Activated CD8-positive, alpha-beta memory T cell treated with anti-CD3 and anti-CD28 coated beads, Interleukin-2, amount 10 ng/mL, durations not matched to agents 7 days and 5 days (primary cell): ENCODE measurements at regions not wholly inside any gene's neighbourhood (a gene's known extent, or its start where the extent isn't known, plus 50 kb on each side); places are given as distances from the start of the nearest gene placed in this dataset.
"Not testable (repeated sequence)": the region's sequence is repeated elsewhere in the genome, so short reads cannot be mapped to it uniquely, and the experiment has no call there.

Experiments
- ATAC-seq: fragments of 150-1000 bp; cut with Tn5 transposase; one replicate; pipeline ENCODE4 v1.10.0; 2021; ENCODE audit warnings: moderate library complexity
- CTCF ChIA-PET: fragments of 350-600 bp; sonication (Branson Sonifier 250); formaldehyde crosslinking; loops from one replicate; lab custom pipeline; 2021; ENCODE audit warnings: antibody characterized with exemption; lab: Charles Lee
- DNase-seq: peaks from one replicate; pipeline ENCODE4 v3.0.0-alpha.2; 2020
- H3K27ac Mint-ChIP-seq: one replicate; pipeline ENCODE4 v1.8.0; 2021; ENCODE audit warnings: mild to moderate bottlenecking, mixed read lengths
- H3K27me3 Mint-ChIP-seq: one replicate; pipeline ENCODE4 v1.8.0; 2021; ENCODE audit warnings: mixed read lengths
- H3K36me3 Mint-ChIP-seq: one replicate; pipeline ENCODE4 v1.8.0; 2021; ENCODE audit warnings: mild to moderate bottlenecking, mixed read lengths
- H3K4me1 Mint-ChIP-seq: one replicate; pipeline ENCODE4 v1.8.0; 2021; ENCODE audit warnings: mixed read lengths
- H3K4me3 Mint-ChIP-seq: one replicate; pipeline ENCODE4 v1.8.0; 2021; ENCODE audit warnings: mild to moderate bottlenecking, moderate library complexity, mixed read lengths
- H3K9me3 Mint-ChIP-seq: one replicate; pipeline ENCODE4 v1.8.0; 2022; ENCODE audit warnings: low read depth, mixed read lengths

DNA sequence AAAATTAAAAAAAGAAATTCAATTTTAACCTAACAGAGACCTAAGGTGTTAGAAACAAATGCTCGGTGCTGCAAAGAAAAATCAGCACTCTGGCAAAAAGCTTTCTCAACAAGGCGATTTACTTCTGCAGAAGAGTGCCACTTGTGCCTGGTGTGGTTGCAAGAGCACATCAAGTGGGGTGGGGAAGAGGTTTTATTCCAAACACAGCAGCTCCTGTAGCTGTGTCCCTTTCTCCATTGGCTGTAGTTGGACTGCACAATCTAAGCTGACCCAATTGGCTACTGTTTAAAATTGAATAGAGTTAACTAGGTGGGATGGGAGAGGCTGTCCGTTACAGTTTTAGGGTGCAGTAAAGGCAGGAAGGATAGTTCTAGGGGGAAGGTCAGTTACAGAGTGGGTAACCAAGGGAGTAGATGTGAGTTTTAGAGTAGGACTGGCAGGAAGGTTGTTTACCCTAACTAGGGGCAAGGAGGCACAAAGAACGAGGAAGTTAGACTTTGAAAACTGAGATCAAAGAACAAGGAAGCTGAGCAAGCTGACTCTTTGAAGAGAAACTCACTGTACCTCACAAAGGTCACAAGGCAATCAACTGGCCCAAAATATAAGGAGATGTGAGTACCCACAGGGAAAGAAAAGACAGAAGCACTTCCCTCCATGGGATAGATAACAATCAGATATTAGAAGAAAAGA, 145.7 kb downstream of the LIG4 start:
- ATAC-seq (no peak), DNase-seq (no peak)
- Mint-ChIP-seq H3K4me3 (no peak overlapping the region), H3K36me3 (no peaks in the 10 kb centered on the region), H3K9me3 (peaks cover 3% of the 10 kb centered on the region), H3K27ac (no peak overlapping the region), H3K27me3 (no peaks in the 10 kb centered on the region), H3K4me1 (no peaks in the 10 kb centered on the region)
- CTCF ChIA-PET = interaction anchor here (0.6 kb wide), 1 partner anchor 29 kb away, joined by 3 read pairs; no protein-coding TSS in a partner anchor

DNA sequence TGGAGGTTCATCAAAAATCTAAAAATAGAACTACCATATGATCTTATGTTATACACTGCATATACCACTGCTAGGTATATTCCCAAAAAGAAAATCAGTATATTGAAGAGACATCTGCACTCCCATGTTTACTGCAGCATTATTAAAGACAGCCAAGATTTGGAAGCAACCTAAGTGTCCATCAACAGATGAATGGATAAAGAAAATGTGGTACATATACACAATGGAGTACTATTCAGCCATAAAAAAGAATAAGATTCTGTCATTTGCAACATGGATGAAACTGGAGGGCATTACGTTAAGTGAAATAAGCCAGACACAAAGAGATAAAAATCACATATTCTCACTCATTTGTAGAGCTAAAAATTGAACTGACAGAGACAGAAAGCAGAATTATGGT, 151.0 kb downstream of the LIG4 start:
- DNase-seq, H3K36me3 Mint-ChIP-seq, H3K27me3 Mint-ChIP-seq, H3K4me1 Mint-ChIP-seq, CTCF ChIA-PET, H3K27ac Mint-ChIP-seq, ATAC-seq, H3K4me3 Mint-ChIP-seq, H3K9me3 Mint-ChIP-seq: not testable (repeated sequence)

DNA sequence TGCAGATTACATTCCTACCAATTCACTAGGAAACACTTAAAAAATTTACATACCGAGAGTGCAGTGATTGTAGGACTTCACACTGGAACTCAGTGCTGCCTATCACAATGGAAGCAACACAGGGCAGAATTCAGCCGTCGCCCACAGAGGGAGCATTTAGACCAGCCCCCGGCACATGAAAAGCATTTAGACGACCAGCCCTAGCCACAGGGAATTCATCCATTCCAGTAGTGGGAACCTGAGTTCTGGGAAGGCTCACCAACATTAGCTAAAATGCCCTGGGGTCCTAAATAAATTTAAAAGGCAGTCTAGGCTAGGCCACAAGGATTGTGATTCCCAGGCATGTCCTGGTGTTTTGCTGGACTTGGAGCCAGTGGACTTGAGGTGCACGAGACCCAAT, 155.2 kb downstream of the LIG4 start:
- Mint-ChIP-seq H3K27ac (no peak overlapping the region), H3K36me3 (no peaks in the 10 kb centered on the region), H3K9me3 (peaks cover 2% of the 10 kb centered on the region), H3K27me3 (no peaks in the 10 kb centered on the region), H3K4me1 (no peaks in the 10 kb centered on the region), H3K4me3 (no peak overlapping the region)
- CTCF ChIA-PET = no interaction called here
- DNase-seq (no peak), ATAC-seq (no peak)

DNA sequence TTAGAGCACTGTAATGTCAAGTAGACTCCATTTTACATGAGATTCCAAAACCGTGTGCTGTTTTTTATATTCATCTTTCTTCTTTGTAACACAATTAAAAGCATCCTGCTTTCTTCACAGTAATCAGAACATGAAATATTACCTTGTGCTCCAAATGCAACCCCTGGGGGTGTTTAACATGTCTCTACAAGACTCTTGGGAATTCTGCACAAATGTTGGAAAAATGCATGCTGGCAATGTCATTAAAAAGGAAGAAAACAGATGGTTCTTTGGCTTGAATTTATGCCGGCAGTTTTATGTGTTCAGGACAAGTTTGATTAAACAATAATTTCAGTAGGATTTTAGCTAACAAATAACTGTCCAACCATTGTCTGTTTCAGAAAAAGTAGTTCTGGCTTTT, 159.1 kb downstream of the LIG4 start:
- no peak overlapping the region for H3K4me3 Mint-ChIP-seq
- no peaks in the 10 kb centered on the region for H3K4me1 Mint-ChIP-seq
- no peak overlapping the region for H3K27ac Mint-ChIP-seq
- ATAC-seq (no peak), DNase-seq (no peak)
- no peaks in the 10 kb centered on the region for H3K36me3 Mint-ChIP-seq
- H3K27me3 Mint-ChIP-seq = no peaks in the 10 kb centered on the region
- CTCF ChIA-PET = no interaction called here
- peaks cover 3% of the 10 kb centered on the region for H3K9me3 Mint-ChIP-seq

DNA sequence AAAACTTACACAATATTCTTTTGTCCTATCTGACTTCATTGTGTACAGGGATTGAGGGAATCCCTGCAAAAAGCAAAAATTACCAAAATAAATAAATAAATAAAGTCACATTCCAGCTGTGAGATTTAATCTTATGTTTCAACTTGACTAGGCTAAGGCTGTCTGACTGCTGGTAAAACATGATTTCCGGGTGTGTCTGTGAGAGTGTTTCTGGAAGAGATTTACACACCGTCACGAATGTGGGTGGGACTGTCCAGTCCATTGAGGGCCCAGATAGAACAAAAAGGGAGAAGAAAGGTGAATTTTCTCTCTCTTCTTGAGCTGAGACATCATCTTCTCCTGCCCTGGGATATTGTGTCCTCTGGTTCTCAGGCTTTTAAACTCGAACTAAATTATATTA, 166.1 kb downstream of the LIG4 start:
- Mint-ChIP-seq H3K36me3 (no peaks in the 10 kb centered on the region), H3K4me1 (no peaks in the 10 kb centered on the region)

DNA sequence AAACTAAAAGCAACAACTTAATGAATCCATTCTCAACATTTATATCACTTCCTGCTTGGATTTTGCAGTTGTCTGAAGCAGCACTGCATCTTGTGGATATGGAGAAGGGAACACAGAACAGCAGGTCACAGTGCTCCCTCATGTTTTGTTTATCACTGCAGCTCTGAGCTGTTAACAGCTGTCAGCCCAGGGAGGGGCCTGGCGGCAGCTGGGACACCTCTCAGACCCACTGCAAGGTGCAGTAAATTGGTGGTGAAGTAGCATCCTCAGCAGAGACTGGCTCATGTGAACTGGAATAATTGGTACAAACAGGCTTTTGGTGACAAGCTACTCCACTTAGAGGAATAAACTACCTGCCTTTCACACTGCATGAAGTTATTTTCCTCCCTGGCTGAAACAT, 170.4 kb downstream of the LIG4 start:
- CTCF ChIA-PET = no interaction called here
- Mint-ChIP-seq H3K27ac (no peak overlapping the region), H3K4me3 (no peak overlapping the region), H3K27me3 (no peaks in the 10 kb centered on the region), H3K4me1 (no peaks in the 10 kb centered on the region), H3K36me3 (no peaks in the 10 kb centered on the region), H3K9me3 (peaks cover 2% of the 10 kb centered on the region)
- no peak for ATAC-seq
- DNase-seq = no peak

More for the DNA sequence above, 166.1 kb downstream of the LIG4 start:
- CTCF ChIA-PET = no interaction called here
- H3K9me3 Mint-ChIP-seq = peaks cover 5% of the 10 kb centered on the region
- ATAC-seq = no peak
- DNase-seq = no peak
- H3K27me3 Mint-ChIP-seq = no peaks in the 10 kb centered on the region
- H3K4me3 Mint-ChIP-seq = no peak overlapping the region
- no peak overlapping the region for H3K27ac Mint-ChIP-seq

DNA sequence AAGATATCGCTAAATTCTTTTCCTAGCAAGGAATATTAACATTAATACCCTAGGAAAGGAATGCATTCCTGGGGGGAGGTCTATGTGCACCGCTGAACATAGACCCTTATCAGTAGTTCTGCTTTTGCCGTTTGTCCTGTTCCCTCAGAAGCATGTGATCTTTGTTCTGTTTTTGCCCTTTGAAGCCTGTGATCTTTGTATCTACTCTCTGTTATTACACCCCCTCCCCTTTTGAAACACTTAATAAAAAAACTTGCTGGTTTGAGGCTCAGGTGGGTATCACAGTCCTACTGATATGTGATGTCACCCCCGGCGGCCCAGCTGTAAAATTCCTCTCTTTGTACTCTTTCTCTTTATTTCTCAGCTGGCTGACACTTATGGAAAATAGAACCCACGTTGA, 172.5 kb downstream of the LIG4 start:
- H3K9me3 Mint-ChIP-seq, ATAC-seq, H3K36me3 Mint-ChIP-seq, H3K27ac Mint-ChIP-seq, DNase-seq, CTCF ChIA-PET, H3K27me3 Mint-ChIP-seq, H3K4me1 Mint-ChIP-seq, H3K4me3 Mint-ChIP-seq: not testable (repeated sequence)

DNA sequence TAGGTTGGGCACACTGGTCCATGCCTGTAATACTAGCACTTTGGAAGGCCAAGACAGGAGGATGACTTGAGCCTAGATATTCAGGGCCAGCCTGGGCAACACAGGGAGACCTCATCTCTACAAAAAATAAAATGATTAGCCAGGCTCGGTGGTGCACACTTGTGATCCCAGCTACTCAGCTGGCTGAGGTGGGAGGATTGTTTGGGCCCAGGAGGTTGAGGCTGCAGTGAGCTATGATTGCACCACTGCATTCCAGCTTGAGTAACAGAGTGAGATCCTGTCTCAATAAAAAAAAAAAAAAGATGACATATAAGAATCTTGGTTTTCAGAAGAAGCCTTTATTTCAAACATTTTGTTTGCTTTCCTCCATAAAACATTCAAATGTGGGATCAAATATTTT, 178.0 kb downstream of the LIG4 start:
- DNase-seq = no peak
- ATAC-seq = no peak
- no peak overlapping the region for H3K27ac Mint-ChIP-seq
- CTCF ChIA-PET = no interaction called here
- no peaks in the 10 kb centered on the region for H3K27me3 Mint-ChIP-seq
- no peaks in the 10 kb centered on the region for H3K4me1 Mint-ChIP-seq
- H3K9me3 Mint-ChIP-seq = no peaks in the 10 kb centered on the region
- no peak overlapping the region for H3K4me3 Mint-ChIP-seq
- H3K36me3 Mint-ChIP-seq = no peaks in the 10 kb centered on the region

DNA sequence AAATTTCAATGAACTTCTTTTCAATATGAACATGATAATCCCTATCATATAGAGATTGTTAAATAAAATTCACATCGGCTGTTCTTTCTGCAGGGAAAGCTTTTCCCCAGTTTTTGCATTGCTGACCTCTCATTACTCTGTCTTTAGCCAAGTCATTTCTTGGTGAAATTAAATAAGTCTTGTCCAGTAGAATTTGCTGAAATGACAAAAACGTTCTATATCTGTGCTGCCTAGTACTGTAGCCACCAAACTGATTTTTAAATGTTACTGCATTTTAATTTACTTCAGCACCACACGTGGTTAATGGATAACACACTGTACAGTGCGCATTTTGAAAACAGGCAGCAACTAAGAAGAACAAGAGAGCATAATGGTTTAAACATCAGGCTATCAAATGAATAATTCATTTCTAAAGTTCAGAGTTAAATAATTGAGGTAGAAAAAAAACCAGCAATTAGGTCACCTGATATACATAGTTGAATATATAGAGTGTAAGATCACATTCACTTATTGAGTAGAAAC, 178.9 kb downstream of the LIG4 start:
- H3K27me3 Mint-ChIP-seq = no peaks in the 10 kb centered on the region
- no peaks in the 10 kb centered on the region for H3K9me3 Mint-ChIP-seq
- ATAC-seq (no peak), DNase-seq (no peak)
- H3K36me3 Mint-ChIP-seq = no peaks in the 10 kb centered on the region
- CTCF ChIA-PET = no interaction called here
- H3K4me1 Mint-ChIP-seq = no peaks in the 10 kb centered on the region
- H3K27ac Mint-ChIP-seq = no peak overlapping the region
- H3K4me3 Mint-ChIP-seq = no peak overlapping the region

DNA sequence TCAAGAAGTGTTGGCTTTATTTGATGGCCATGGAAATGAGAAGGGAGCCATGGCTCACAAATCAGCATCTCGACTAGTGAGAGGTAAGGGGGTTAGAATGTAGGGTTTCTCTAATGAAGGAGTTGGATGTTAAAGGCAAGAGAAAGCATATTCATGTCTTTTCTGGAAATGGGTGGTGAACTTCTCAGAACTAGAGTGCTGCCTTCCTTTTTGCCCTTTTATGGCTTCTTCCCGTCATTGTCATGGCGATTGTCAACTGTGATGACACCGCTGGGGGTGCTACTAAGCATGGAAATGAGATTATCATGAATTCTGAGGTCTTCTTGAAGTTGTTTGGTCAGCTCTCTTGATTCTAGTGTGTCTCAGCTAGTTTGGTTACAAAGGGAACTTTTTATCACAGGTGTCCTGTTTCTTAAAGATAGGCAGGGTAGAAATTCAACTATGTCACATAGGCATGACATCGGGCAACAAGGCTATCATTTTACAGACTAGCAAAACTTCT, 180.4 kb downstream of the LIG4 start:
- H3K27ac Mint-ChIP-seq = no peak overlapping the region
- H3K4me3 Mint-ChIP-seq = no peak overlapping the region
- DNase-seq (no peak), ATAC-seq (no peak)
- H3K9me3 Mint-ChIP-seq = no peaks in the 10 kb centered on the region
- H3K36me3 Mint-ChIP-seq = no peaks in the 10 kb centered on the region
- CTCF ChIA-PET = no interaction called here
- no peaks in the 10 kb centered on the region for H3K27me3 Mint-ChIP-seq
- H3K4me1 Mint-ChIP-seq = no peaks in the 10 kb centered on the region

DNA sequence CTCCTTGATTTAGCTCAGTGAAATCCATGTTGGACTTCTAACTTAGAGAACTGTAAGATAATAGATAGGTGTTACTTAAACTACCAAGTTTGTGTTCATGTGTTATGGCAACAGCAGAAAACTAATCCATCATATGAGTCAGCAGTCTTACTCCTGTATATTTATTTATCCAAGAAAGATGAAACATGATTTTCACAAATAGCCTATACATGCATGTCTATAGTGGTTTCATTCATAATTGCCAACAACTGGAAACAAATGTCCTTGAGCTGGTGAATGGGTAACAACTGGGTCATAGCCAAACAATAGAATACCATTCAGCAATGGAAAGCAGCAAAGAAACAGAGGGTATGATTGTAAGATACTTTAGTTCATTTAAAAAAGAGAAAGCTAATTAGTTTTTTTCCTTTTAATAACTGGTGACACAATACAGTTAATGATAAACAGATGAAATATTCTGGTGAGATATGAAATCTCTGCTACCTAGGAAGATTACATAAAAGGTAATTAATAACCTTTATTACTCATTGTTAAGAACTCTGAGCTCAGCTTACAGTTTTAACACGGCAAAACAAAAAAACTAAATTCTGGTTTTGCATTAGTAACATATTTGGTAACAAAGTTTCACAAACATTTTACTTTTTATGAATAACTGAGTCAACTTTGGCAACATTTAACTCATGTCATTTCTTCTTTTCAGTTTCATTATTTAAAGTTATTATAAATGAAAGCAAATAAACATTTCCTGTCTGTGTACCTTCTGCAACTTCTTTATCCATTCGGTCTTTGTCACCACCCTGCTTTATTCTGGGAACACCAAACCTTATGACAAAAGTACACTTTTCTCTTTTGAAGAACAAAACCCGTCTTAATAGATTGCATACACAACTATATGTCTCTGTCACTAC, 181.3 kb downstream of the LIG4 start:
- ATAC-seq (no peak), DNase-seq (no peak)
- H3K9me3 Mint-ChIP-seq = no peaks in the 10 kb centered on the region
- H3K36me3 Mint-ChIP-seq = no peaks in the 10 kb centered on the region
- H3K27ac Mint-ChIP-seq = no peak overlapping the region
- H3K4me3 Mint-ChIP-seq = no peak overlapping the region
- H3K27me3 Mint-ChIP-seq = no peaks in the 10 kb centered on the region
- no peaks in the 10 kb centered on the region for H3K4me1 Mint-ChIP-seq
- CTCF ChIA-PET = no interaction called here

DNA sequence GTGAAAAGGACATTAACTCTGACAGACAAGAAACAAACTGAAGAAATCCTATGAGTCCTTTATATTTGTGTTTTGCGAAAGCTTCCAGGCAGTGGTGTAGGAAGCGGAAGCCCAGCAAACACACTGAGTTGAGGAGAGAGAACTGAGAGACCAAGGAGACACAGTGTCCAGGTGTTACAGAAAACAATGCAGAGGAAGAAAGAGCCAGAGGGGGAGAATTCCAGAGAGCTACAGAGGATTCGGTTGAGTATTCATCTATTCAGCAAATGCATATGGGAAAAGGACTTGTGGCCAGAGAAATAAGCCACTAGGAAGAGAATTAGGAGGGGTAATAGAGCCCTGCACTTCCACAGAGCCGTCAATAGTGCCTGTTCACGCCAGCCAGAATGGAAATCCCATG, 183.5 kb downstream of the LIG4 start:
- H3K4me1 Mint-ChIP-seq = no peaks in the 10 kb centered on the region
- ATAC-seq = no peak
- CTCF ChIA-PET = no interaction called here
- H3K36me3 Mint-ChIP-seq = no peaks in the 10 kb centered on the region
- H3K27me3 Mint-ChIP-seq = no peaks in the 10 kb centered on the region
- DNase-seq = no peak
- H3K27ac Mint-ChIP-seq = no peak overlapping the region
- no peak overlapping the region for H3K4me3 Mint-ChIP-seq
- peaks cover 2% of the 10 kb centered on the region for H3K9me3 Mint-ChIP-seq

DNA sequence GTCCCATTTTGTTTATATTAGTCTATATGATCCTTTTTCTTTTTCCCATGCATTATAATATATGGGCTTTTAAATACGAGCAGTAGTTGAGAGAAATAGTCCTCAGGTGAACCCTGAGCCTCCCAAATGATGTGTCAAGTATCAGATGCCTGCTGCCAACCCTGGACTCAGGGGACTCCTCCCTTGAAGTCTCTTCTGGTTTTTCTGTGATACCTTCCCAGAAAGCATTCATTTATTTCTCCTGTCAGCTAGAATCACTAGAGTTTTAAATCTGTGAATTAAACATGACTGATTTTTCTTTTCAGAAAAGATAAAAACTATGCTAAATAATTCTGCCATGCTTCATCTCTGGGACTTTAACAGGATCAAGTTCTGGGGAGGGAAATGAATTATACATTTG, 184.6 kb downstream of the LIG4 start:
- no peaks in the 10 kb centered on the region for H3K27me3 Mint-ChIP-seq
- no peak overlapping the region for H3K27ac Mint-ChIP-seq
- DNase-seq (no peak), ATAC-seq (no peak)
- no peaks in the 10 kb centered on the region for H3K36me3 Mint-ChIP-seq
- H3K9me3 Mint-ChIP-seq = peaks cover 2% of the 10 kb centered on the region
- H3K4me1 Mint-ChIP-seq = no peaks in the 10 kb centered on the region
- H3K4me3 Mint-ChIP-seq = no peak overlapping the region
- CTCF ChIA-PET = interaction anchor here (0.5 kb wide), 1 partner anchor 380 kb away, joined by 3 read pairs; no protein-coding TSS in a partner anchor
